Erythroblast (primary cell): ENCODE measurements at regions not wholly inside any gene's neighbourhood (a gene's known extent, or its start where the extent isn't known, plus 50 kb on each side); places are given as distances from the start of the nearest gene placed in this dataset.
"Not testable (repeated sequence)": the region's sequence is repeated elsewhere in the genome, so short reads cannot be mapped to it uniquely, and the experiment has no call there.

Source experiments
- GATA1 ChIP-seq: IDR thresholded peaks from 2 replicates; pipeline ENCODE4 v1.6.1; 2011; ENCODE audit warnings: low read depth, mild to moderate bottlenecking, control low read depth, low read length, moderate library complexity
- POLR2A ChIP-seq: IDR thresholded peaks from 2 replicates; pipeline ENCODE4 v1.6.1; 2011; ENCODE audit warnings: mild to moderate bottlenecking, low read length

DNA sequence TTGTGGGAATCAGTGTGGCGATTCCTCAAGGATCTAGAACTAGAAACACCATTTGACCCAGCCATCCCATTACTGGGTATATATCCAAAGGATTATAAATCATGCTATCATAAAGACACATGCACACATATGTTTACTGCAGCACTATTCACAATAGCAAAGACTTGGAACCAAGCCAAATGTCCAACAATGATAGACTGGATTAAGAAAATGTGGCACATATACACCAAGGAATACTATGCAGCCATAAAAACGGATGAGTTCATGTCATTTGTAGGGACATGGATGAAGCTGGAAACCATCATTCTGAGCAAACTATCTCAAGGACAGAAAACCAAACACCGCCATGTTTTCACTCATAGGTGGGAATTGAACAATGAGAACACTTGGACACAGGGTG lies 250.9 kb upstream of the FGF13 start:
- not testable (repeated sequence) for TF ChIP-seq POLR2A, GATA1
